AG04449 (cell line): ENCODE measurements at regions not wholly inside any gene's neighbourhood (a gene's known extent, or its start where the extent isn't known, plus 50 kb on each side); places are given as distances from the start of the nearest gene placed in this dataset.

Source experiments
- CTCF ChIA-PET: fragments of 350-600 bp; formaldehyde crosslinking; extraction: SDS; loops from one replicate; lab custom pipeline; 2021; ENCODE audit warnings: antibody characterized with exemption; lab: Yijun Ruan, JAX
- POLR2A ChIA-PET: fragments of 400-600, 350-600 bp; formaldehyde crosslinking; extraction: SDS; loops from one replicate; lab custom pipeline; 2020; ENCODE audit warnings: antibody characterized with exemption, inconsistent platforms; lab: Yijun Ruan, JAX
- DNase-seq: peaks from one replicate; pipeline ENCODE4 v3.0.0-alpha.2; 2010; ENCODE audit warnings: low read depth, low spot score
- H3K4me3 ChIP-seq: 2 replicates; pipeline ENCODE4 v1.5.1; 2011; ENCODE audit warnings: low read depth, mild to moderate bottlenecking, control low read depth, low read length
- CTCF ChIP-seq: IDR thresholded peaks from one replicate; pipeline ENCODE4 v1.5.1; 2011; ENCODE audit warnings: mild to moderate bottlenecking, moderate library complexity, low read length, control low read depth, inconsistent platforms; ENCODE audit not compliant: insufficient read depth; ENCODE audit errors: missing control alignments

DNA sequence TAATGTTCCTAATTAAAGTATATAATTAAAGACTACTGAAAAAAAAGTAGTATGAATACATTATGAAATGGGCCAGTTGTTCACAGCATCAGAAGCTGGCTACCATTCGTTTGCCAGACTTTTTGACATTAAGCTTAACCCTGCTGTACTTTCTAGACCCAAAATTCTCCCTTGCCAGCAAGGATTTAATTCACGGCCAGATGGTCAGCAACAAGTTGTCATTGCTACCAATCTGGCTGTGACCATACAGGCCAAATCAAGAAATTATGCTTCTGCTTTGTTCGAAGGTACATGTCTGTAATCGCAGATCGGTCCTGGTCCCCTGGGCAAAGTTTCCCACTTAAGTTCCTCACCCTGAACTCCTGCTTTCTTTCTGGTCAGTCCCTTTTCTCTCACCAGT lies 217.7 kb upstream of the ATXN7L3B start:
- ChIA-PET CTCF (no interaction called here), POLR2A (no interaction called here)
- no peak for DNase-seq
- no peak for TF ChIP-seq CTCF
- H3K4me3 ChIP-seq, result no peak overlapping the region

GRCh38 chr12:74321381-74321780 lies 216.3 kb upstream of the ATXN7L3B start:
- CTCF ChIA-PET, result no interaction called here
- DNase-seq, result no peak
- TF ChIP-seq CTCF, result no peak
- POLR2A ChIA-PET, result no interaction called here
- no peak overlapping the region for H3K4me3 ChIP-seq

- H3K4me3 ChIP-seq, result no peak overlapping the region
- POLR2A ChIA-PET, result no interaction called here
- CTCF ChIA-PET, result no interaction called here
- no peak for TF ChIP-seq CTCF
- no peak for DNase-seq
Observed at GRCh38 chr12:74322792-74323191, 214.8 kb upstream of the ATXN7L3B start.

DNA sequence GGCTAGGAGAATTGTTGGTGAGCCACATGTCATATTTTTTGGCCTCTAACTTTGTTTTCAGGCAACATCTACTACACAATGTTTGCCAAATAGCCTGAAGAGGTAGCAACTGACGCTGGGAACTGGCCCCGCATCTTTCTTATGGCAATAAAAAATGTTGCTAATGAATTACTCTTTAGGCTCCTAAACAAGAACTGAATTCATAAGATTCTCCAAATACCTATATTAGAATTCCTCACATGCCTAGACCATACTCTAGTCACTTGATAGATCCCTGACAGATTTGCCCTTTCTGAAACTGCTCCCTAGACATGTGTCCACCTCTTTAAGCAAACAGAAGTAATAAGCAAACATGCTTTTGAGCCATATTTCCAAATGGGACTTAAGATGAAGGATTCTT lies 209.0 kb upstream of the ATXN7L3B start:
- no peak overlapping the region for H3K4me3 ChIP-seq
- TF ChIP-seq CTCF, result no peak
- ChIA-PET POLR2A (no interaction called here), CTCF (no interaction called here)
- no peak for DNase-seq

GRCh38 chr12:74334780-74335179 lies 202.9 kb upstream of the ATXN7L3B start:
- CTCF ChIA-PET, result no interaction called here
- no peak for TF ChIP-seq CTCF
- no peak overlapping the region for H3K4me3 ChIP-seq
- DNase-seq, result no peak
- POLR2A ChIA-PET, result no interaction called here

- TF ChIP-seq CTCF, result no peak
- no peak overlapping the region for H3K4me3 ChIP-seq
- ChIA-PET POLR2A (no interaction called here), CTCF (no interaction called here)
- DNase-seq, result no peak
Observed at GRCh38 chr12:74337951-74338350, 199.7 kb upstream of the ATXN7L3B start.
